Omental fat pad (tissue), 3 donors: ENCODE measurements at regions not wholly inside any gene's neighbourhood (a gene's known extent, or its start where the extent isn't known, plus 50 kb on each side); places are given as distances from the start of the nearest gene placed in this dataset.
A peak's percentile ranks its signal among the peaks of the same experiment; 100 is the strongest.

Experiments
- ATAC-seq: fragments of 150-250 bp; one replicate; pipeline ENCODE4 v1.9.1; 2016; ENCODE audit warnings: mild to moderate bottlenecking, moderate library complexity; ENCODE audit not compliant: low FRiP score
- DNase-seq: peaks from one replicate; pipeline ENCODE4 v3.0.0-alpha.2; 2019; ENCODE audit warnings: low spot score
- TF ChIP-seq, protein P1 (sequence below), 3 donors: fragments of 450-650 bp; IDR thresholded peaks; one replicate each; pipeline ENCODE4 v1.5.1; 2016 to 2017; ENCODE audit warnings: antibody characterized with exemption in 3 of 3, mild to moderate bottlenecking in 3 of 3, moderate library complexity in 2 of 3

DNA sequence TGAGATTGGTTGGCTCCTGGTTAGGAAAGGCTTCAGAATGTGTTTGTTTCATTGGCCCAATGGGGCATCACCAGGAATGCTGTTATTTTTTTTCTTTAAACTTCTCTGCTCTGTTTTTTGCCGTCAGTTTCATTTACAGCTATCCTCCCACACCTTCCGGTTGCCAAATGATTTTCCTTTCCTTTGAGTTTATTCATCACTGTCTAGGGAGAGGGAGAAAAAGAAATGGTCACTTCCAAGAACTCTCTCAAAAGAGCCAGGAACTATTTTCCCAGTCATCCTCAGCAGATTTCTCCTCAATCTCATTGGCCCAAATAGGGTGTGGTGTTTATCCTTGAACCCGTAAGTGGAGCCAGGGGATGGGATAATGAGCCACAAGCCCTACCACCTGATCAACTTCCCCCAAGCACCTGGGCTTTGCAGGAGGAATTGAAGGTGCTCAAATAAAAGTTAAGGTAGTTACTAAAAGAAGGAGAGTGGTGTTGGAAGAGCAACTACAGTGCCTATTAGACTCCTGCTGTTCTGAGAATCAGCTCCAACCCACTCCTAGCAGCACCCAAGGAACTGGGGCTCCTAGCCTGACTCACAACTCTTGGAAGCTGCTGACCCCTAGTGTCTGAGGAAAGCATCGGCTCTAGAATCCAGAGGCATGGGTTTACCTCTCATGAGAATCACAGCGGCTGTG lies 183.8 kb upstream of the IL12A start:
- ATAC-seq (peak; percentile 91), DNase-seq (no peak)
- TF ChIP-seq, protein P1, sequence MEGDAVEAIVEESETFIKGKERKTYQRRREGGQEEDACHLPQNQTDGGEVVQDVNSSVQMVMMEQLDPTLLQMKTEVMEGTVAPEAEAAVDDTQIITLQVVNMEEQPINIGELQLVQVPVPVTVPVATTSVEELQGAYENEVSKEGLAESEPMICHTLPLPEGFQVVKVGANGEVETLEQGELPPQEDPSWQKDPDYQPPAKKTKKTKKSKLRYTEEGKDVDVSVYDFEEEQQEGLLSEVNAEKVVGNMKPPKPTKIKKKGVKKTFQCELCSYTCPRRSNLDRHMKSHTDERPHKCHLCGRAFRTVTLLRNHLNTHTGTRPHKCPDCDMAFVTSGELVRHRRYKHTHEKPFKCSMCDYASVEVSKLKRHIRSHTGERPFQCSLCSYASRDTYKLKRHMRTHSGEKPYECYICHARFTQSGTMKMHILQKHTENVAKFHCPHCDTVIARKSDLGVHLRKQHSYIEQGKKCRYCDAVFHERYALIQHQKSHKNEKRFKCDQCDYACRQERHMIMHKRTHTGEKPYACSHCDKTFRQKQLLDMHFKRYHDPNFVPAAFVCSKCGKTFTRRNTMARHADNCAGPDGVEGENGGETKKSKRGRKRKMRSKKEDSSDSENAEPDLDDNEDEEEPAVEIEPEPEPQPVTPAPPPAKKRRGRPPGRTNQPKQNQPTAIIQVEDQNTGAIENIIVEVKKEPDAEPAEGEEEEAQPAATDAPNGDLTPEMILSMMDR (IDR thresholded peaks at IDR 0.05): peak in 2 of 3 donors; percentile 41 to 71

DNA sequence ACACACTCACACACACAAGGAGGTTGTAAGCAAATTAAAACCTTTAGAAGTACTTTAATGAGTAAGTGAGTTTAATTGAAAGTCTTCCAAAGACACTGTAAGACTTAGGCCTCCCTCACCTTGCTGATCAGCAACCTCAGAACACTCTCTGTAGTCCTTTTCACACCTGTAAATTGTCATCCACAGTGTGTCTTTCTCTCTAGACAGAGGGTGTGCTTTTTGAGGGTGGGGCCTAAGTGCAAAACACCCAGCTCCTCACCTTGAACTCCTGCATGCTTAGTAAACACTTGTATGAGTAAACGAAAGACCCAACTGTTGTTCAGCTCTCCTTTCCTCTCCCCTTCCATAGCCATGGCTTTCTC lies 183.2 kb upstream of the IL12A start:
- TF ChIP-seq, protein P1 (IDR thresholded peaks at IDR 0.05): no peak
- DNase-seq: no peak
- ATAC-seq: no peak

DNA sequence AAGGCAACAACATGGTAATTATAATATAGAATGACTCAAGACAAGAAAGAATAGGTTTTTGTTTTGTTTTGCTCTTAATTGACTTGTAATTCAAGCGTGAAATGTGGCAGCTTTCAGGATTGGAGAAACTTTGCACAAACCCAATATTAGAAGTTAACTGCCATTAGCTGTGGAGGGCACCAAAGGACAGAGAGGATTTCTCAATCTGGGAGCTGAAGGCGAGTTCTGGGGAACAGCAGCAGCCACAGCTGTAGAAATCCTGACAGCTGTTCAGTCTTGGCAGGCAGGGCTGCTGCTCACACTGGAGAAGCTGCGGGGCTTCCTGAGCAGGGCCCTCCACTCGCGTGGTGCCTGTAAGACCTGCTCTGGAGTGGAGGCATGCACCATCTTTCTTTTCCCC lies 182.2 kb upstream of the IL12A start:
- ATAC-seq: no peak
- DNase-seq: no peak

DNA sequence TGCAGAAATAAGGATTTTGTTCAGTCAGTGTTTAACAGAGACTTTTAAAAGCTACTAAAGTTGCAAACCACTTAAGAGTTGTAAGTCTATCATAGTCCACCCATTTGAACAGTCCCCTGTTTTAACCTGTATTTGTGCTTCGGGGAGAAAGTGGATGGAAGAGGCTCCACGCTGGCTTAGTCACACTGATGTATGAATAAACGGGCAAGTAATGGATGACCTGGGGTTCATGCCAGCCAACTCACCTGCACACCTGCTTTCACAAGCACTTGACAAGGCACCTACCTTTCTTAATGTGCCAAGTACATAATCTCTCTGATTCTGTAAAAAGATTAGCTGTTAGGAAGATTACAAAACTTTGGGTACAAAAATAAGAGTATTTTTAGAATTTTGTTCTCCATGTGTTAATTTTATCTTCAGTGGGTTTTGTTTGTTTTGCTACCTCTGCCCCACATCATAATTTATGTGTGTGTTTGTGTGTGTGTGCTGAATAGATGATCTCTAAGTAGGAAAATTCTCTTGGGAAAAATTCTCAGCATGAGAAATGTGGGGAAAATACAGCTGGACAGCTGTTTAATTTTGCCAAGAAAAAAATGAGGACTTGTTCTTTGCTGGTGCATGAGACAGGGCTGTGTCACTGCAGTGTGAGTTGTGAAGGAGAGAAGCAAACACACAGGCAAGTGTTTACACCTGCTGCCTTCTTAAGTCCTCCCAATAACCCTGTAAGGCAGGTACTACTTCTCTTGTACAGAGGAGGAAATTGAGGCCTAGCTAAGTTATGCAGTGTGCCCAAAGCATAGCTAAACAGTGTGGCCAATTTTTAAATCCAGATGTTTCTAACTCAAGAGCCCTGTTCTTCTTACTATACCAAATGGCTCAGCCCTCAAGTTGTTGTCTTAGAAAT lies 181.2 kb upstream of the IL12A start:
- ATAC-seq: no peak
- DNase-seq: no peak
- TF ChIP-seq, protein P1 (IDR thresholded peaks at IDR 0.05): no peak

More for the DNA sequence above, 182.2 kb upstream of the IL12A start:
- TF ChIP-seq, protein P1 (IDR thresholded peaks at IDR 0.05): no peak

DNA sequence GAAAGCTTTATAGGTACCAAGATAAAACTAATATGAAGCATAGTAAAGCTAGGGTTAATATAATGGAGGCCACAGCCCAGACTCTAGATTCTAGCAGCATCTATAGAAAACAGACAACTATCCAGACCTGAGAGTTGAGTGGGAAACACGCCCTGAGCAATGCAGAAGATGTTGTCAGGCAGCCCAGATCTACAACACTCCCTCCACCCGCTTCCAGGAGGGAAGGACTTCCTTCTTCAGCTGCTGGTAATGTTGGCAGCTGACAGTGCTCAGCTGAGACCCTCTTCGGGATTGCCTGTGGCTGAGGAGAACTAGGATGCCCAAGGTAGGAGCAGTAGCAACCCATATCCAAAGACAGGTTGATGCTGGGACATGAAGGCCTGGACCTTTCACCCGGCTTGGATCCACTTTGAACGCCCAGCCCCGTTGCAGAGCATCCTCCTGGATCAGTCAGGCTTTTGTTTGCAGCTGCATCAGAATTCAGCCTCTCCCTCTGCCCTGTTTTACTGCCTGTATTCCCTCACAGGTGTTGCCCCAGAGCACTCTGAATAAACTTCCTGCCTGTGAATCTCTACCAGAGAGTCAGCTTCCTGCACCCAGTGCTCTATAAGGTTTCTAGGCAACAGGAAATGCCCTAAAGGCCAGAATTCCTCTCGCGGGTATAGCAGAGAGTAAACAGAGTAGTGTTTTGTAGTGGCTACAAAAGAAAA lies 174.7 kb upstream of the IL12A start:
- ATAC-seq (no peak), DNase-seq (no peak)
- TF ChIP-seq, protein P1 (IDR thresholded peaks at IDR 0.05): no peak

DNA sequence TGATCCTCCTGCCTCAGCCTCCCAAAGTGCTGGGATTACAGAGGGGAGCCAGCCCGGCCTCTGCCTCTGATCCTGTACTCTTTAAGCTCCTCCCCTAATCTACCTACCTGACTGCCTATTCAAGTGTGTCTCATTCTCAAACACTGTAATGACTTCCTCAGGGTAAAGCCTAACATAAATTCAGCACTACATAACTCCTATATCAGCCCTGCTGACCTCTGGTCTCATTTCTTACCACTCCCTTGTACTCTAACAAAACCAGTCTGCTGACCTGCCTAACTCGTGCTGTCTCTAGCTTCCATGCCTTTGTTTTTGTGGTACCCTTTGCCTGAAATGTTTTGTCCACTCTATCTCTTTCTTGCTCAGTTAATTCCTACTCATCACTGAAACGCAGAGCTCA lies 172.1 kb upstream of the IL12A start:
- ATAC-seq: no peak
- TF ChIP-seq, protein P1 (IDR thresholded peaks at IDR 0.05): no peak

More for the DNA sequence above, 172.1 kb upstream of the IL12A start:
- DNase-seq: no peak
